Retinal pigment epithelial cell (primary cell): ENCODE measurements at regions not wholly inside any gene's neighbourhood (a gene's known extent, or its start where the extent isn't known, plus 50 kb on each side); places are given as distances from the start of the nearest gene placed in this dataset.

Experiments
- DNase-seq: peaks from one replicate; pipeline ENCODE4 v3.0.0-alpha.2; 2010; ENCODE audit warnings: low read depth
- H3K4me3 ChIP-seq: 2 replicates; pipeline ENCODE4 v1.5.1; 2011; ENCODE audit warnings: mild to moderate bottlenecking, low read length, control low read depth, moderate library complexity
- TF ChIP-seq, protein P1 (sequence below): conservative IDR thresholded peaks from 2 replicates; pipeline ENCODE4 v1.5.1; 2011; ENCODE audit warnings: low read depth, low read length, control low read depth, inconsistent platforms

DNA sequence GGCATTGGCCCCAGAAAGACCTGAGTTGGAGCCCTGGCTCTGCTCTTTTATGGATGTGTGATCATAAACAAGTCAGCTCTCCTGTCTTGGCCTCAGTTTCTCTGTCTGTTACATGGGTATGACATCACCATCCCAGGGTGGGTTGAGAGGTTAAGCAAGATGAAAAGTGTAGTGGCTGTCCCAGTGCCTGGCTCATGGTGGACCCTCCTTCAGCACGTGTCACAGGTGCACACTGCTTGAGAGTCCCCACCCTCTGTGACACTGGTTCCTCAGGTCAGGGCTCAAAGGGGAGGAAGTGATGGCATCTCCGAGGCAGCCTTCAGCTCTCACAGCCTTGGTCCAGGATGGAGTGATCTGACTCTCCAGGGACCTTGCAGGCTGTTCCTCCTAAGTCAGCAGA is 218.4 kb downstream of the HAPSTR1 start:
- no peak overlapping the region for H3K4me3 ChIP-seq
- no peak for DNase-seq
- TF ChIP-seq, protein P1, sequence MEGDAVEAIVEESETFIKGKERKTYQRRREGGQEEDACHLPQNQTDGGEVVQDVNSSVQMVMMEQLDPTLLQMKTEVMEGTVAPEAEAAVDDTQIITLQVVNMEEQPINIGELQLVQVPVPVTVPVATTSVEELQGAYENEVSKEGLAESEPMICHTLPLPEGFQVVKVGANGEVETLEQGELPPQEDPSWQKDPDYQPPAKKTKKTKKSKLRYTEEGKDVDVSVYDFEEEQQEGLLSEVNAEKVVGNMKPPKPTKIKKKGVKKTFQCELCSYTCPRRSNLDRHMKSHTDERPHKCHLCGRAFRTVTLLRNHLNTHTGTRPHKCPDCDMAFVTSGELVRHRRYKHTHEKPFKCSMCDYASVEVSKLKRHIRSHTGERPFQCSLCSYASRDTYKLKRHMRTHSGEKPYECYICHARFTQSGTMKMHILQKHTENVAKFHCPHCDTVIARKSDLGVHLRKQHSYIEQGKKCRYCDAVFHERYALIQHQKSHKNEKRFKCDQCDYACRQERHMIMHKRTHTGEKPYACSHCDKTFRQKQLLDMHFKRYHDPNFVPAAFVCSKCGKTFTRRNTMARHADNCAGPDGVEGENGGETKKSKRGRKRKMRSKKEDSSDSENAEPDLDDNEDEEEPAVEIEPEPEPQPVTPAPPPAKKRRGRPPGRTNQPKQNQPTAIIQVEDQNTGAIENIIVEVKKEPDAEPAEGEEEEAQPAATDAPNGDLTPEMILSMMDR, result no peak

DNA sequence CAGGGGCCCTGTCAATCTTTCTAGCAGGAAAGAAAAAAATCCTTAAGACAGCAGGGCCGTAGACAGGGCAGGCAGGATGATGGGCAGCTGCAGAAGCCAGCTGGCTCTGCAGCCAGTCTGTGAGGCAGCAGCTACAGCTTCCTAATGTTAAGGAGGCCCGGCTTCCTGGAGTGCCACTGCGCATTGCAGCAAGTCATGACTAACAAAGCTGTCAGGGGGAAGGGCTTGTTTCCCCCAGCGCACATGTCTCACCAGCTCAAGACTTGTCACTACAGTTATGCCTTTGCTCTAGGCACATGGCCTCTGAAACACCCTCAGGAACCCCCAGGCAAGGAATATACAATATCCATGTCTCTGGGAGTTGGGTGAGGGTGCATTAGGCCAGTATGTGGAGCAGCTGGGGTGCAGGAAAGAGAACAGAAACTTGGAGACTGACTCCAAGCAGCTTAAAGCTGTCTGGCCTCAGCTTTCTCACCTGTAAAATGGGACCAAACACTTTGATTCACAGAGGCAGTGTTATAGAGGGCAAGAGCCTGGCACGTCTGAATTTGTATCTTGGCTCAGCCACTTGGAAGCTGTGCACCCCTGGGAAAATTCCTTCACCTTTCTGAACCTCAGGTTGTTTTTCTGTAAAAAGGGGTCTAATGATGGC is 220.0 kb downstream of the HAPSTR1 start:
- no peak for DNase-seq
- no peak overlapping the region for H3K4me3 ChIP-seq
- TF ChIP-seq, protein P1, result no peak

DNA sequence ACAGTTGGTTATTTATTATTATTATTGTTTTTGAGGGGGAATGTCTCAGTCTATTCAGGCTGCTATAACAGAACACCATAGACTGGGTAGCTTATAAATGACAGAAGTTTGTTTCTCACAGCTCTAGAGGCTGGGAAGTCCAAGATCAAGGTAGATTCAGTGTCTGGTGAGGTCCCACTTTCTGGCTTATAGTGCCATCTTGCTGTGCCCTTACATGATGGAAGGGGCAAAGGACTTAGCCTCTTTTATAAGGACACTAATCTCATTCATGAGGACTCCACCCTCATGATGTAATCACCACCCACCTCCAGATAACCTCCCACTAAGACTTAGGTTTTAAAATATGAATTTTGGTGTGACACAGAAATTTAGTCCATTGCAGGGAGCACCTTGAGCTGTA is 224.6 kb downstream of the HAPSTR1 start:
- no peak for DNase-seq
- no peak overlapping the region for H3K4me3 ChIP-seq
- TF ChIP-seq, protein P1, result no peak

DNA sequence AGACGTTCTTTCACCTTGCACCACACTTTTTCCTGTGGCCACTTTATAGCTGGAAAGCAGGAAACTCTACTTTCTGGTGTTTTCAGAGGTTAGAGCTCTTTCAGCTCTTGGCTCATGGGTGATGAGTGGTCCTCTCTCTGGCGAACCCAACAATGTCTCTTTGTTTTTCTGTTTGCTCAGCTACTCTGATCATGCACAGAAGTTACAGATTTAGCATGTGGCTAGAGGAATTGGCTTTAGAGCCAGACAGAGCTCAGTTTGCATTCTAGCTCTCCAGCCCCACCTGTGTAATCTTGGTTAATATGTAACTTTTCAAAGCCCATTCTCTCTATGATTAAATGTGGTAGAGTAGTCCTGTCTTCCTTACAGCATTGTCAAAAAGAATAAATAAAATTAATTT is 225.2 kb downstream of the HAPSTR1 start:
- DNase-seq, result no peak
- TF ChIP-seq, protein P1, result no peak
- H3K4me3 ChIP-seq, result no peak overlapping the region

DNA sequence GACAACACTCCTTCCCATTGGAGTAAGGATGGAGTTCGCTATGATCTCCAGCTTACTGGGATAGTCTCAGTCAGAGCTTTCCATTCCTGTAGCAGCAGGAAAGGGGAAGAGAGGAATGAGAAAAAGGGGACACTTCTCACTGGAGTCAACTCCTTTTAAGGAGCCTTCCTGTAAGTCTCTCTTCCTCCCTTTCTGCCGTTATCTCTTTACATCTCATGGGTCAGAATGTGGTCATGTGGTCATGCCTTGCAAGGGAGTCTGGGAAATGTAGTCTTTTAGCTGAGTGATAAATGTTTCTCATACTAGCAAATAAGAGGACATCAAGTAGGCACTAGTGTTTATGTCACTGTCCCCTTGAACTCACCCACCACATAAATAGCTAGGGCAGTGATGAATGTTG is 227.3 kb downstream of the HAPSTR1 start:
- TF ChIP-seq, protein P1, result no peak
- no peak overlapping the region for H3K4me3 ChIP-seq

DNA sequence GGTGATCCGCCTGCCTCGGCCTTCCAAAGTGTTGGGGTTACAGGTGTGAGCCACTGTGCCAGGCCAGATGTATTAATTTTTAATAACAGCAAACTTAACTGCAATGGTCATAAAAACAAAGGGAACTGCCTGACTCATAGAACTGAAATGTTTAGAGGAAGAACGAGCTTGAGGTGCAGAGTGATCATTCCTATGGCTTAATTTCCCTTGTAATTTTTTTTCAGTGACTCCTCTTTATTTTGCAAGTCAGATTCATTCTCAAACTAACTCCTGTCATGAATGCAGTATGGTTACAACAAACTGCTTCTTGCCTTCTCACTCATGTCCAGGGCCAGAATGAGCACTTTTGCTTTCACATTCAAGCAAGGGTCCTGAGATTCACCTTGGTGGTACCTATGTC is 231.3 kb downstream of the HAPSTR1 start:
- DNase-seq, result no peak
- TF ChIP-seq, protein P1, result no peak
- no peak overlapping the region for H3K4me3 ChIP-seq

More for the DNA sequence above, 227.3 kb downstream of the HAPSTR1 start:
- no peak for DNase-seq

DNA sequence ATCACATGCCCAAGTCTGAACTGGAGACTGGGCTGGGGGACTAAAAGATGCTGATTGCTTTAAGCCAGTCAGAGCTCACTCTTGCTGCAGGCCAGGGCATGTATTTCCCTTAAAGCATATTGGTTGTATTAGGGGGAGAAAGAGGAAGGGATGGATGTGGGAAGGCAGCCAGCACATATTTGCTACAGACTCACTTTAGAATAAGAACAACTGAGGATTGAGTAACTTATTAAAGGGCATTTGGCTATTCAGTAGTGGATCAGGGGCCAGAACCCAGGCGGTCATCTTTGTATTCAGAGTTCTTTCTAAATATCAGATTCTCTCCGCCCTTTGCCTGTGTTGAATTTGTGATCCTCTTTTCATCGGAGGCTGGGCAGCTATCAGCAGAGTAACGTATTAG is 231.7 kb downstream of the HAPSTR1 start:
- TF ChIP-seq, protein P1, result no peak
- no peak overlapping the region for H3K4me3 ChIP-seq

More for the DNA sequence above, 231.7 kb downstream of the HAPSTR1 start:
- no peak for DNase-seq
